ENCODE measurements at regions not wholly inside any gene's neighbourhood (a gene's known extent, or its start where the extent isn't known, plus 50 kb on each side); places are given as distances from the start of the nearest gene placed in this dataset.

DNA sequence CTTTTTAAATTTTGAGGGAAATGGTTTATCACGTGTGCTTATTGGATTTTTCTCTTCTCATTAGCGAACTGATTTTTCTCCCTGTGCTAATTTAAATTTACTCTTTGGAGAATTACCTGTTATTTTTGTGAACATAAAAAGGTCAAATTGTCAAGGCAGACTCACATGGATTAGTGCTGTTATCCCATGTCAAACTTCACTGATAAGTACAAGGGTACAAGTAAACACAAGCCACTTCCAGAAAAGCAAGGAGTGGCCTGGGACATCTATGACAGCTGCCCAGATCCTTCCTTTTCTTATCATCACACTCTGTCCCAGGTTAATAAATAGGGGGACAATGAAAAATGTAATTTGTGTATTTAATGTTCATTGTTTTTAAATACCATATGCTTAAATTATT, 901.2 kb downstream of the LTN1 start:
- Histone ChIP-seq H3K27ac (no peak overlapping the region), H3K27me3 (replicated peaks; ENCODE audit: insufficient read depth) (no peaks in the 10 kb centered on the region), H3K79me2 (ENCODE audit: insufficient read depth) (no peaks in the 10 kb centered on the region), H3K9ac (no peak overlapping the region), H3F3A (ENCODE audit: insufficient read depth) (no peaks in the 10 kb centered on the region), H3K36me3 (ENCODE audit: low read depth) (no peaks in the 10 kb centered on the region), H4K20me1 (ENCODE audit: insufficient read depth) (no peaks in the 10 kb centered on the region), H2AFZ (no peak overlapping the region), H3K9me3 (ENCODE audit: low read depth) (no peaks in the 10 kb centered on the region), H3K4me1 (ENCODE audit: insufficient read depth) (no peaks in the 10 kb centered on the region), H3K4me2 (ENCODE audit: unreplicated experiment) (no peak overlapping the region), H3K9me2 (ENCODE audit: insufficient read depth) (no peaks in the 10 kb centered on the region; the same call in 1 of the 2 replicates), H3K4me3 (no peak overlapping the region)
- 90 to 98% methylated on average over 2 of the region's 2 CpGs for WGBS, 2 experiments (ENCODE audit: low coverage in 1 of 2, low lambda C conversion rate in 2 of 2, missing lambda C conversion rate in 2 of 2)
- in situ Hi-C loops (cut with MboI) = no loop called here
- TF ChIP-seq EZH2 (IDR thresholded peaks at IDR 0.05; ENCODE audit: insufficient read depth, poor library complexity, severe bottlenecking) (no peak), EZH2phosphoT487 (IDR thresholded peaks at IDR 0.05; ENCODE audit: insufficient read depth, low read depth) (no peak)
- DNase-seq = no peak

GRCh38 chr21:28090546-28090945, 902.1 kb downstream of the LTN1 start:
- no peak for DNase-seq
- Histone ChIP-seq H3K36me3 (ENCODE audit: low read depth) (no peaks in the 10 kb centered on the region), H3F3A (ENCODE audit: insufficient read depth) (no peaks in the 10 kb centered on the region), H3K27ac (no peak overlapping the region), H3K79me2 (ENCODE audit: insufficient read depth) (no peaks in the 10 kb centered on the region), H3K9ac (no peak overlapping the region), H3K9me2 (ENCODE audit: insufficient read depth) (no peaks in the 10 kb centered on the region; the same call in 1 of the 2 replicates), H3K4me2 (ENCODE audit: unreplicated experiment) (no peak overlapping the region), H3K27me3 (replicated peaks; ENCODE audit: insufficient read depth) (no peaks in the 10 kb centered on the region), H3K9me3 (ENCODE audit: low read depth) (no peaks in the 10 kb centered on the region), H3K4me1 (ENCODE audit: insufficient read depth) (no peaks in the 10 kb centered on the region), H4K20me1 (ENCODE audit: insufficient read depth) (no peaks in the 10 kb centered on the region), H2AFZ (no peak overlapping the region), H3K4me3 (no peak overlapping the region)
- TF ChIP-seq EZH2phosphoT487 (IDR thresholded peaks at IDR 0.05; ENCODE audit: insufficient read depth, low read depth) = no peak
- TF ChIP-seq EZH2 (IDR thresholded peaks at IDR 0.05; ENCODE audit: insufficient read depth, poor library complexity, severe bottlenecking) = no peak
- WGBS, 2 experiments (ENCODE audit: low coverage in 1 of 2, low lambda C conversion rate in 2 of 2, missing lambda C conversion rate in 2 of 2) = 82 to 89% methylated on average over 5 of the region's 5 CpGs
- in situ Hi-C loops (cut with MboI) = no loop called here

GRCh38 chr21:28089599-28090441, 902.9 kb downstream of the LTN1 start:
- no peak overlapping the region for H3K27ac ChIP-seq
- H3K4me3 ChIP-seq = no peak overlapping the region
- no peaks in the 10 kb centered on the region for H3F3A ChIP-seq (ENCODE audit: insufficient read depth)
- H3K36me3 ChIP-seq (ENCODE audit: low read depth) = no peaks in the 10 kb centered on the region
- no peaks in the 10 kb centered on the region for H3K9me3 ChIP-seq (ENCODE audit: low read depth)
- 89 to 91% methylated on average over 11 of the region's 11 CpGs for WGBS, 2 experiments (ENCODE audit: low coverage in 1 of 2, low lambda C conversion rate in 2 of 2, missing lambda C conversion rate in 2 of 2)
- no peaks in the 10 kb centered on the region for H4K20me1 ChIP-seq (ENCODE audit: insufficient read depth)
- H3K9me2 ChIP-seq (ENCODE audit: insufficient read depth) = no peaks in the 10 kb centered on the region; the same call in 1 of the 2 replicates
- in situ Hi-C loops (cut with MboI) = no loop called here
- no peak for TF ChIP-seq EZH2 (IDR thresholded peaks at IDR 0.05; ENCODE audit: insufficient read depth, poor library complexity, severe bottlenecking)
- no peak for TF ChIP-seq EZH2phosphoT487 (IDR thresholded peaks at IDR 0.05; ENCODE audit: insufficient read depth, low read depth)
- H3K9ac ChIP-seq = no peak overlapping the region
- no peaks in the 10 kb centered on the region for H3K4me1 ChIP-seq (ENCODE audit: insufficient read depth)
- H3K79me2 ChIP-seq (ENCODE audit: insufficient read depth) = no peaks in the 10 kb centered on the region
- no peaks in the 10 kb centered on the region for H3K27me3 ChIP-seq (replicated peaks; ENCODE audit: insufficient read depth)
- no peak overlapping the region for H2AFZ ChIP-seq
- no peak for DNase-seq
- H3K4me2 ChIP-seq (ENCODE audit: unreplicated experiment) = no peak overlapping the region

GRCh38 chr21:28086861-28087581, 905.7 kb downstream of the LTN1 start:
- Histone ChIP-seq H3K27ac (no peak overlapping the region), H3K4me1 (ENCODE audit: insufficient read depth) (no peaks in the 10 kb centered on the region), H3K27me3 (replicated peaks; ENCODE audit: insufficient read depth) (no peaks in the 10 kb centered on the region), H2AFZ (no peak overlapping the region), H3K79me2 (ENCODE audit: insufficient read depth) (no peaks in the 10 kb centered on the region), H3K9me2 (ENCODE audit: insufficient read depth) (no peaks in the 10 kb centered on the region), H3F3A (ENCODE audit: insufficient read depth) (no peaks in the 10 kb centered on the region), H3K9me3 (ENCODE audit: low read depth) (no peaks in the 10 kb centered on the region), H3K9ac (no peak overlapping the region), H3K4me2 (ENCODE audit: unreplicated experiment) (no peak overlapping the region), H4K20me1 (ENCODE audit: insufficient read depth) (no peaks in the 10 kb centered on the region), H3K4me3 (no peak overlapping the region), H3K36me3 (ENCODE audit: low read depth) (no peaks in the 10 kb centered on the region)
- WGBS, 2 experiments (ENCODE audit: low coverage in 1 of 2, low lambda C conversion rate in 2 of 2, missing lambda C conversion rate in 2 of 2) = 88 to 90% methylated on average over 6 of the region's 6 CpGs
- in situ Hi-C loops (cut with MboI) = no loop called here
- TF ChIP-seq EZH2 (IDR thresholded peaks at IDR 0.05; ENCODE audit: insufficient read depth, poor library complexity, severe bottlenecking) = no peak
- TF ChIP-seq EZH2phosphoT487 (IDR thresholded peaks at IDR 0.05; ENCODE audit: insufficient read depth, low read depth) = no peak
- no peak for DNase-seq

Data from GM23248 (cell line).